IgD-negative memory B cell (primary cell): ENCODE measurements at regions not wholly inside any gene's neighbourhood (a gene's known extent, or its start where the extent isn't known, plus 50 kb on each side); places are given as distances from the start of the nearest gene placed in this dataset.
"Not testable (repeated sequence)": the region's sequence is repeated elsewhere in the genome, so short reads cannot be mapped to it uniquely, and the experiment has no call there.

Experiments
- H3K27ac Mint-ChIP-seq, 3 donors: one replicate each; pipeline ENCODE4 v1.8.0; 2020 to 2022; ENCODE audit warnings: mild to moderate bottlenecking in 3 of 3, mixed read lengths in 3 of 3, moderate library complexity in 1 of 3
- H3K27me3 Mint-ChIP-seq: one replicate; pipeline ENCODE4 v1.8.0; 2021; ENCODE audit warnings: mixed read lengths
- H3K36me3 Mint-ChIP-seq: one replicate; pipeline ENCODE4 v1.8.0; 2020; ENCODE audit warnings: mild to moderate bottlenecking, mixed read lengths
- H3K4me1 Mint-ChIP-seq, 3 donors: one replicate each; pipeline ENCODE4 v1.8.0; 2020 to 2022; ENCODE audit warnings: mixed read lengths in 3 of 3, mild to moderate bottlenecking in 1 of 3
- H3K4me3 Mint-ChIP-seq, 4 donors: one replicate each; pipeline ENCODE4 v1.8.0; 2020 to 2022; ENCODE audit warnings: mild to moderate bottlenecking in 4 of 4, mixed read lengths in 4 of 4, moderate library complexity in 3 of 4
- H3K9me3 Mint-ChIP-seq, 3 donors: one replicate each; pipeline ENCODE4 v1.8.0; 2020 to 2021; ENCODE audit warnings: mixed read lengths in 3 of 3, mild to moderate bottlenecking in 1 of 3

DNA sequence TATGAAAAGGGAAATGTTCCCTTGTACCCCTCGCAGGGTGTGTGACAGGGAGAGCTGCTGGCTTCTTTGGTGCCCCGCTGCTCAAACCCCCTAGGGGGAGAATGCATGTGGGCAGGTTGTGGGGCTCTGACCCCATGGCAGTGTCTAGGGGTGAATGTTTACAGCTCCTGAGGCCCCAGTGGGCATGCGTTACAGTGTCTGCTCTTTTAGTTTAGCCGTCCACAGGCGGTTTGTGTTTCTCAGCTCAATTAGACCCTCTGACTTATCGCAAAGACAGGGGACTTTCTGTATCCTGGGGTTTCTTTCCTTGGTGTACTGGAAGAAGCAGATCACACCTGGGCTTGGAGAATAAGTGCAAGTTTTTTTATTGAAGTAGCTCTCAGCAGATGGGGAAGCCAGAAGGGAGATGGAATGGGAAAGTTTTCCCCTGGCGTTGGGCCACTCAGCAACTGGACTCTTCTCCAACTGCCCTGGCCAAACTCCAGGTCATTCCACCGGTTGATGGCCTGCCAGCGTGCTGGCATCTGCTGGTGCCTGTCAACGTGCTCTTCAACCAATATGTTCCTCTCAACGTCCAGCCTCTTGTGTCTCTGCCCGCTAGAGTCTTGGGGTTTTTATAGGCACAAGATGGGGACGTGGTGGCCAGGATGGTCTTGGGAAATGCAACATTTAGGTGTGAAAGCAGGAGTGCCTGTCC is 720.9 kb downstream of the FSCB start:
- Mint-ChIP-seq H3K36me3 (no peaks in the 10 kb centered on the region), H3K27me3 (no peaks in the 10 kb centered on the region), H3K4me1 (peaks cover 0 to 2% (median 0%) of the 10 kb centered on the region in 3 donors), H3K9me3 (no peaks in the 10 kb centered on the region), H3K27ac (no peak overlapping the region), H3K4me3 (no peak overlapping the region)

GRCh38 chr14:43784432-43784831 is 722.7 kb downstream of the FSCB start:
- not testable (repeated sequence) for H3K4me1 Mint-ChIP-seq, H3K9me3 Mint-ChIP-seq, H3K27me3 Mint-ChIP-seq

GRCh38 chr14:43778937-43779639 is 728.0 kb downstream of the FSCB start:
- Mint-ChIP-seq H3K4me1 (peaks cover 0 to 2% (median 0%) of the 10 kb centered on the region in 3 donors), H3K4me3 (no peak overlapping the region), H3K9me3 (peaks cover 0 to 16% (median 0%) of the 10 kb centered on the region in 3 donors), H3K27me3 (no peaks in the 10 kb centered on the region), H3K27ac (no peak overlapping the region), H3K36me3 (no peaks in the 10 kb centered on the region)

More at GRCh38 chr14:43784432-43784831, 722.7 kb downstream of the FSCB start:
- not testable (repeated sequence) for H3K27ac Mint-ChIP-seq, H3K4me3 Mint-ChIP-seq, H3K36me3 Mint-ChIP-seq

DNA sequence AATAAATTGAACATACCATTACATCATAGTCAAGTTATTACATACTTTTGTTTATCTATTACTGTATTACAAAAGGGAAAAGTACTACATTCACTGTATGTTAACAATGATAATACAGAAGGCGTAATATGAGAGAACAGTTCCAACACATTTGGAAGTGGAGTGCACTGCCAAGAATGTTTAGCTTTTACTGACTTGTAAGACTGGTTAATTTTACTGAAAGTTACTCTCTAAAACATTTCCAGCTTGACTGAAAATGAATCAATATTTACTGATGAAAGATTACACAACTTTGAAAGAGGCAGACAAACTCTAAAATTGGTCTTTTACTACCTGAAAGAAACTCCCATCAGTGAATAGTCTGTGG is 728.5 kb downstream of the FSCB start:
- Mint-ChIP-seq H3K4me3 (no peak overlapping the region), H3K4me1 (no peaks in the 10 kb centered on the region), H3K9me3 (peaks cover 0 to 20% (median 0%) of the 10 kb centered on the region in 3 donors), H3K36me3 (no peaks in the 10 kb centered on the region), H3K27me3 (no peaks in the 10 kb centered on the region), H3K27ac (no peak overlapping the region)

- H3K36me3 Mint-ChIP-seq = no peaks in the 10 kb centered on the region
- H3K9me3 Mint-ChIP-seq = peaks cover 0 to 4% (median 0%) of the 10 kb centered on the region in 3 donors
- H3K4me1 Mint-ChIP-seq = no peaks in the 10 kb centered on the region
- H3K27ac Mint-ChIP-seq = no peak overlapping the region
- H3K4me3 Mint-ChIP-seq = no peak overlapping the region
- H3K27me3 Mint-ChIP-seq = no peaks in the 10 kb centered on the region
Measured at GRCh38 chr14:43765474-43765873, 741.6 kb downstream of the FSCB start.

GRCh38 chr14:43764433-43764832 is 742.6 kb downstream of the FSCB start:
- H3K27me3 Mint-ChIP-seq = no peaks in the 10 kb centered on the region
- H3K36me3 Mint-ChIP-seq = no peaks in the 10 kb centered on the region
- H3K9me3 Mint-ChIP-seq = peaks cover 0 to 4% (median 0%) of the 10 kb centered on the region in 3 donors
- H3K4me1 Mint-ChIP-seq = no peaks in the 10 kb centered on the region
- no peak overlapping the region for H3K27ac Mint-ChIP-seq
- no peak overlapping the region for H3K4me3 Mint-ChIP-seq

DNA sequence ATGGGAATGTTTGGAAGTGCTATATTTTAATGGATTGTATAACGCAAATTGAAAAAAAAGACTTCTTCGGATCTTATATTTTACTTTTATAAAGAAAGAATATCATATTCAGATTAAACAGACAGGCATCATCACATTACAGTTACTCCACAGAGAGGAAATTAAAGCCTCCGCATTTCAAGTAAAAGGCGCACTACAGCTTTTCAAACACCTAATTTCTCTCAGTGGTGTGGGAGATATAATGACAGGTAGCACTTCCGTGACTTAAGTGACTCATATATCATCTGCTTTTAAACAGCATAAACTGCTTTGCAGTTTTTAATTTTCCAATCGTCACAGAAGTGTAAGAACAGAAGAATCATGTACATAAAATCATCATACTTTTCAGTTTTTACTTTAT is 751.4 kb downstream of the FSCB start:
- no peaks in the 10 kb centered on the region for H3K4me1 Mint-ChIP-seq
- H3K27me3 Mint-ChIP-seq = no peaks in the 10 kb centered on the region
- peaks cover 1 to 3% (median 2%) of the 10 kb centered on the region in 3 donors for H3K9me3 Mint-ChIP-seq

GRCh38 chr14:43754838-43755237 is 752.2 kb downstream of the FSCB start:
- Mint-ChIP-seq H3K27me3 (no peaks in the 10 kb centered on the region), H3K4me1 (no peaks in the 10 kb centered on the region), H3K4me3 (no peak overlapping the region), H3K36me3 (no peaks in the 10 kb centered on the region), H3K9me3 (peaks cover 0 to 3% (median 2%) of the 10 kb centered on the region in 3 donors), H3K27ac (no peak overlapping the region)

More for the DNA sequence above, 751.4 kb downstream of the FSCB start:
- no peak overlapping the region for H3K27ac Mint-ChIP-seq
- no peaks in the 10 kb centered on the region for H3K36me3 Mint-ChIP-seq
- H3K4me3 Mint-ChIP-seq = no peak overlapping the region

GRCh38 chr14:43745746-43746145 is 761.3 kb downstream of the FSCB start:
- Mint-ChIP-seq H3K4me3 (no peak overlapping the region), H3K36me3 (no peaks in the 10 kb centered on the region), H3K27ac (no peak overlapping the region), H3K4me1 (no peaks in the 10 kb centered on the region), H3K9me3 (no peaks in the 10 kb centered on the region), H3K27me3 (no peaks in the 10 kb centered on the region)

GRCh38 chr14:43735932-43736331 is 771.2 kb downstream of the FSCB start:
- no peak overlapping the region for H3K4me3 Mint-ChIP-seq
- H3K36me3 Mint-ChIP-seq = no peaks in the 10 kb centered on the region
- no peak overlapping the region for H3K27ac Mint-ChIP-seq
- no peaks in the 10 kb centered on the region for H3K27me3 Mint-ChIP-seq
- no peaks in the 10 kb centered on the region for H3K4me1 Mint-ChIP-seq
- peaks cover 0 to 9% (median 0%) of the 10 kb centered on the region in 3 donors for H3K9me3 Mint-ChIP-seq

- Mint-ChIP-seq H3K36me3 (no peaks in the 10 kb centered on the region), H3K9me3 (peaks cover 0 to 1% (median 1%) of the 10 kb centered on the region in 3 donors), H3K4me3 (no peak overlapping the region), H3K4me1 (no peaks in the 10 kb centered on the region), H3K27me3 (no peaks in the 10 kb centered on the region), H3K27ac (no peak overlapping the region)
Measured at GRCh38 chr14:43729143-43729542, 777.9 kb downstream of the FSCB start.

- no peaks in the 10 kb centered on the region for H3K36me3 Mint-ChIP-seq
- no peaks in the 10 kb centered on the region for H3K27me3 Mint-ChIP-seq
- H3K27ac Mint-ChIP-seq = no peak overlapping the region
- H3K4me3 Mint-ChIP-seq = no peak overlapping the region
- H3K9me3 Mint-ChIP-seq = peaks cover 0 to 4% (median 2%) of the 10 kb centered on the region in 3 donors
- H3K4me1 Mint-ChIP-seq = no peaks in the 10 kb centered on the region
Measured at GRCh38 chr14:43706900-43707299, 800.2 kb downstream of the FSCB start.

- H3K27ac Mint-ChIP-seq, H3K36me3 Mint-ChIP-seq, H3K4me3 Mint-ChIP-seq, H3K4me1 Mint-ChIP-seq, H3K27me3 Mint-ChIP-seq, H3K9me3 Mint-ChIP-seq: not testable (repeated sequence)
Measured at GRCh38 chr14:43698561-43699284, 808.4 kb downstream of the FSCB start.

- no peaks in the 10 kb centered on the region for H3K27me3 Mint-ChIP-seq
- H3K36me3 Mint-ChIP-seq = no peaks in the 10 kb centered on the region
- H3K27ac Mint-ChIP-seq = no peak overlapping the region
- H3K4me3 Mint-ChIP-seq = no peak overlapping the region
- no peaks in the 10 kb centered on the region for H3K4me1 Mint-ChIP-seq
- H3K9me3 Mint-ChIP-seq = no peaks in the 10 kb centered on the region
Measured at GRCh38 chr14:43697003-43697402, 810.1 kb downstream of the FSCB start.

- no peaks in the 10 kb centered on the region for H3K36me3 Mint-ChIP-seq
Measured at GRCh38 chr14:43692706-43693105, 814.4 kb downstream of the FSCB start.

More at GRCh38 chr14:43692706-43693105, 814.4 kb downstream of the FSCB start:
- Mint-ChIP-seq H3K9me3 (no peaks in the 10 kb centered on the region), H3K27me3 (no peaks in the 10 kb centered on the region), H3K4me3 (no peak overlapping the region), H3K4me1 (no peaks in the 10 kb centered on the region), H3K27ac (no peak overlapping the region)
